AG04450 (cell line): ENCODE measurements at regions not wholly inside any gene's neighbourhood (a gene's known extent, or its start where the extent isn't known, plus 50 kb on each side); places are given as distances from the start of the nearest gene placed in this dataset.

Experiments
- CTCF ChIA-PET: fragments of 300-600, 350-600 bp; formaldehyde crosslinking; extraction: SDS; loops from one replicate; lab custom pipeline; 2022; ENCODE audit warnings: antibody characterized with exemption, inconsistent platforms; lab: Charles Lee
- POLR2A ChIA-PET: fragments of 350-600 bp; formaldehyde crosslinking; extraction: SDS; loops from one replicate; lab custom pipeline; 2021; ENCODE audit warnings: antibody characterized with exemption, inconsistent platforms; lab: Yijun Ruan, JAX
- DNase-seq: peaks from one replicate; pipeline ENCODE4 v3.0.0-alpha.2; 2011; ENCODE audit warnings: low read depth, low spot score
- H3K27ac ChIP-seq: one replicate; pipeline ENCODE4 v1.5.1; 2012; ENCODE audit warnings: low read depth, low read length, control low read depth
- H3K27me3 ChIP-seq: one replicate; pipeline ENCODE4 v1.6.0; 2012; ENCODE audit warnings: low read length; ENCODE audit not compliant: control insufficient read depth, insufficient read depth
- H3K4me3 ChIP-seq: 2 replicates; pipeline ENCODE4 v1.5.1; 2011; ENCODE audit warnings: mild to moderate bottlenecking, low read depth, low read length, control low read depth
- H3K9me3 ChIP-seq: 2 replicates; pipeline ENCODE4 v1.5.1; 2012; ENCODE audit warnings: low read length; ENCODE audit not compliant: control insufficient read depth, insufficient read depth
- TF ChIP-seq, protein P1 (sequence below): IDR thresholded peaks from 2 replicates; pipeline ENCODE4 v1.5.1; 2011; ENCODE audit warnings: low read depth, low read length, control low read depth, inconsistent platforms

DNA sequence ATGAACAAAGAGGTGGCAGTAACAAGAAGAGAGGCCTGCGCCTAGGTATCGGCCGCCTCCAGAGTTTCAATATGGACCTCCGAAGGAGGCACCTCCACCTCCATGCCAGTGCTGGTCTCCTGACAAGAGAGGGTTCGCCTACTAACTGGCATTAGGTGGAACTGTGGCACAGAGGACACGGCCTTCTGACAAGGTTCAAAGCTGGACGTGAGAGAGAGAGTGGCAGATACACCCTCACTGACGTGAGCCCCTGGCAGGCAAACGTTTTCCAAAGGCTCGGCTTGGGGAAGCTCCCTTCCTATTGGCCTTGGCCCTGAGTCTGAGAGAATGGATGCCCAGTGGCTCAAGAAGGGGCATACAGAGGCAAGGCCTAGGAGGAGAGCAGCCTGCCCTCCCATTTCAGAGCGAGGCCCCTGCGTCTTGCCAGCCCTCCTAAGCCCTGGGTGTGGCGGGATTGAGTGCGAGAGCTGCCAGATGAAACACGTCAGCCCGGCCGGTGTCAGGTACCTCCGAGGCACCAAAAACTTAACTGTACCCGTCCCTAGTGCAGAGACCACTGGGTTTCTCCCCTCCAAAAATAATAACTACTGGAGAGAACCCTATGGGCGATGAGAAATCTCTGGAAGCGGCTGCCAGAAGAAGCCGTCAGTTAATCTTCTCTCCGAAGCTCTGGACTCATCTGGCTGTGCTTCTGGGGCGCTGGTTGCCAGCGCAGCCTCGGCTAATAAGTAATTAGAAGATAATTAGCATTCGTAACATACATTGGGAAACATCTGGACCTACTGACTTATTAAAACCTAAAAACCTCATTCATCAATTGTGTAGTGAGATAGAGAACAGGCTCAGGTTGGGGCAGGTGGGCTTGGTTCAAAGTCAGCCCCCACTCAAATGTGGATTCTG is 283.6 kb downstream of the NPHP4 start:
- no peak overlapping the region for H3K4me3 ChIP-seq
- ChIA-PET POLR2A (no interaction called here), CTCF (no interaction called here)
- peaks cover 92% of the 10 kb centered on the region for H3K9me3 ChIP-seq
- no peak overlapping the region for H3K27ac ChIP-seq
- no peaks in the 10 kb centered on the region for H3K27me3 ChIP-seq
- TF ChIP-seq, protein P1, sequence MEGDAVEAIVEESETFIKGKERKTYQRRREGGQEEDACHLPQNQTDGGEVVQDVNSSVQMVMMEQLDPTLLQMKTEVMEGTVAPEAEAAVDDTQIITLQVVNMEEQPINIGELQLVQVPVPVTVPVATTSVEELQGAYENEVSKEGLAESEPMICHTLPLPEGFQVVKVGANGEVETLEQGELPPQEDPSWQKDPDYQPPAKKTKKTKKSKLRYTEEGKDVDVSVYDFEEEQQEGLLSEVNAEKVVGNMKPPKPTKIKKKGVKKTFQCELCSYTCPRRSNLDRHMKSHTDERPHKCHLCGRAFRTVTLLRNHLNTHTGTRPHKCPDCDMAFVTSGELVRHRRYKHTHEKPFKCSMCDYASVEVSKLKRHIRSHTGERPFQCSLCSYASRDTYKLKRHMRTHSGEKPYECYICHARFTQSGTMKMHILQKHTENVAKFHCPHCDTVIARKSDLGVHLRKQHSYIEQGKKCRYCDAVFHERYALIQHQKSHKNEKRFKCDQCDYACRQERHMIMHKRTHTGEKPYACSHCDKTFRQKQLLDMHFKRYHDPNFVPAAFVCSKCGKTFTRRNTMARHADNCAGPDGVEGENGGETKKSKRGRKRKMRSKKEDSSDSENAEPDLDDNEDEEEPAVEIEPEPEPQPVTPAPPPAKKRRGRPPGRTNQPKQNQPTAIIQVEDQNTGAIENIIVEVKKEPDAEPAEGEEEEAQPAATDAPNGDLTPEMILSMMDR, result no peak
- DNase-seq, result no peak

DNA sequence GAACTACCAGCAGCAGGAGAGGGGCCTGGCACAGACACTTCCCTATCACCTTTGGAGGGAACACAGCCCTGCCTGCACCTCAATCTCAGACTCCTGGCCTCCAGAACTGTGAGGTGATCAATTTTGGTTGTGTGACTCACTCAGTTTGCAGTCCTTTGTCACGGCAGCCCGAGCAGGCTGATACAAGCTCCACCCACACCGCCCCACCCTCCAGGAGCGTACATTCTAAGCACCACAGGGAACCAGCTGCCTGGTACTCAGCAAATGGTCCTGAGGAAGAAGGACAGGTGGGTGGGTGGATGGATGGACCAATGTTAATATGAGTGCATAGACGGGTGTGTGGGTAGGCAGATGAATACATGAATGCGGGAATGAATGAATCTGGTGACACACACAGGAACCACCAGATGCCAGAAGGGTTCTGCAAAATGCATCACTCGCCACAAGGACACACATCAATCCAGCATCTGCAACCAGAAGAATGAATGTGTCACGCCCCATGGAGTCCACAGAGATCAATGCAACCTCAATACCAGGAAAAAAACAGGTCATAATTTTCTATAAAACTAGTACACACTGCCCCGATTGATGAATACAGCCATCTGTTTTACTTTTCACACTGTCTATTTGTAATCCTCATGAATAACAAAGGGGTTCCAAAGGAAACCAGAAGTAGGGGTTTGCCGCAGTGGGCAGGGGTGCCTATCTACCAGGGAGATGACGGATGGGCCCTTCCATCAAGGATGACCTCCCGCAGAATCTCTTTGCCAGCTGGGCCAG is 284.5 kb downstream of the NPHP4 start:
- ChIA-PET POLR2A (no interaction called here), CTCF (no interaction called here)
- peaks cover 90% of the 10 kb centered on the region for H3K9me3 ChIP-seq
- TF ChIP-seq, protein P1, result no peak
- no peak overlapping the region for H3K27ac ChIP-seq
- no peak overlapping the region for H3K4me3 ChIP-seq
- H3K27me3 ChIP-seq, result no peaks in the 10 kb centered on the region
- no peak for DNase-seq

DNA sequence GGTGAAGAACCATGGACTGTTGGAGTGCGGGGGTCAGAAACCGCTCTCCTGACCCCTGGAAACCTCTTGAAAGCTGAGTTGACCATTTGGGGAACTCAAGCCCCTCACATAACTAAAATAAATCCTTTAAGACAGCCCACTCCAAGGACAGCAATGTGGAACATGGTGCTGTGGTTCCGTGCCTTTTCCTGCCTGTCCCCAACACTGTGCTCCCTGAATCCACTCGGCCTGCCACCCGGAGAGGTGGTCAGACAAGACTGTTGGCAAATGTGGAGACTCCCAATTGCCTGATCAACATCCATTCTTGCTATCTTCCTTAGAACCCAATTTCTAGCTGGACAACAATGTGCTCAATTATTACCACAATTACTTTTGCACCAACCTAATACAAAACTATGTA is 286.0 kb downstream of the NPHP4 start:
- CTCF ChIA-PET, result no interaction called here

DNA sequence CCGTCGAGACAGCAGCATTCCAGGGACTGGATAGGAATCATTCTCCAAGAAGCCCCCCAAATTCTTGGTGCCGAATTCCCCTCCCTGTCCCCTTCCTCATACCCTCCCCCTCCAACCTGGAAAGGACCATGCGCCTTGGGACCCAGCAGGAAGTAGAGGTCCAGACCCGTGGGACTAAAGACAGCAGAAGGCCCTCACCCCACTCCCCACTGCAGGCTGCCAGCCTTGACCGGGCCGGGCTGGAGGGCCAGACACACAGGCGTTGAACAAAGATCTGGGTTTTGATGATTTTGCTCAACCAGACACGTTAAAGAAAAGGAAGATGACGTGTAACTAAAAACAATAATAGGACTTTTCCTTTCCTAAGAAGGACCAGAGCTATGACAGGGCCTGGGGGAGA is 286.5 kb downstream of the NPHP4 start:
- H3K27me3 ChIP-seq, result no peaks in the 10 kb centered on the region
- H3K27ac ChIP-seq, result no peak overlapping the region
- POLR2A ChIA-PET, result no interaction called here
- DNase-seq, result no peak
- CTCF ChIA-PET, result no interaction called here
- H3K4me3 ChIP-seq, result no peak overlapping the region
- TF ChIP-seq, protein P1, result no peak
- H3K9me3 ChIP-seq, result peaks cover 73% of the 10 kb centered on the region

More for the DNA sequence above, 286.0 kb downstream of the NPHP4 start:
- TF ChIP-seq, protein P1, result no peak
- Histone ChIP-seq H3K4me3 (no peak overlapping the region), H3K9me3 (peaks cover 77% of the 10 kb centered on the region), H3K27me3 (no peaks in the 10 kb centered on the region), H3K27ac (no peak overlapping the region)
- POLR2A ChIA-PET, result no interaction called here
- no peak for DNase-seq
